ENCODE measurements at regions not wholly inside any gene's neighbourhood (a gene's known extent, or its start where the extent isn't known, plus 50 kb on each side); places are given as distances from the start of the nearest gene placed in this dataset.

DNA sequence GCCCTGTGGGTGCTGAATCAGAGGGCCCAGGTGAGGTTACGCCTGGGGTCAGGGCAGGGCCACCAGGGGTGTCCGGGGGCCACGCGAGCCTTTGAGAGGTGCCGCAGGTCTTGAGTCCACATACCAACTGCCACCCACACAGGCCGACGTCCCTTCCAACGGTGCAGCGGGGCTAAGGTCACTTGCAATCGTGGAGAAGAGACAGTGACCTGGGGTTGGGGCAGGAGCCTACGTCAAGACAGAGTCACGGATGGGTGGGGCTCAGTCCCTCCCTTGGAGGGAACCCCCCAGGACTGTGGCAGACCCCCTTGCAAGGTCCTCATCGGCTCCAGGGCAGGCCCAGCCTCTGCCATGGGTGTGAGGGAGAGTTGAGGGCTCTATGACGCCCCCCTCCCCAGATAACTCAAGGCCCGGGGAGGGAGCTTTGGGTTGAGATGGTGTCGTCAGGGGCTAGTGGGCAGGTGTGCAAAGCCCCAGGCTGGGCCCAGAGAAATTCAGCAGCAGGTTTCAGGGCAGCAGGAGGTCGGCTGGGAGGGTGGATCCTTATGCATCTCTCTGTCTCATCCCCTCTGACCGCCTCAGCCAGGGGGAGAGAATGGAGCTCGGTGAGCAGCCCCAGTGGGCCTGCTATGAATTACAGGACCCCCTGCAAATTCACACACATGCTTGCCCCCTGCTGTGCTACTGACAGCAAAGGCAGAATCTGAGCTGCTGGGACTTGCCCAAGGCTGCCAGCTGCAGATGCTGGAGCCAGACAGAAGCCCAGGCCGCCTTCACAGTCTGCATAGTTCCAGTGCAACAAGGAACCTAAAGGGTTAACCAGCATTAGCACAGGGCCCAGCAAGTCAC lies 60.0 kb downstream of the MYEOV start:
- peak overlapping the region; percentile 41 for H3K27ac Mint-ChIP-seq (ENCODE audit: unreplicated experiment)
- Histone ChIP-seq H3K27me3 (ENCODE audit: insufficient read depth, low read length) (no peaks in the 10 kb centered on the region), H3K4me2 (ENCODE audit: low read length) (peak overlapping the region; percentile 63), H2AFZ (ENCODE audit: low read depth, low read length) (no peak overlapping the region), H3K9ac (ENCODE audit: low read length) (peak overlapping the region; percentile 65), H3K27ac (ENCODE audit: low read depth, low read length) (peak overlapping the region; percentile 94), H3K79me2 (ENCODE audit: insufficient read depth, low read length) (no peaks in the 10 kb centered on the region), H3K4me1 (ENCODE audit: insufficient read depth, low read length) (peaks cover 41% of the 10 kb centered on the region), H3K9me3 (ENCODE audit: insufficient read depth, low read depth, low read length) (no peaks in the 10 kb centered on the region), H4K20me1 (ENCODE audit: insufficient read depth, low read length) (no peaks in the 10 kb centered on the region), H3K4me3 (ENCODE audit: insufficient read depth, low read depth, low read length) (no peak overlapping the region), H3K36me3 (ENCODE audit: insufficient read depth, low read length) (no peaks in the 10 kb centered on the region)
- H3K4me1 Mint-ChIP-seq (ENCODE audit: low read depth, unreplicated experiment), result peaks cover 25% of the 10 kb centered on the region
- no peak for FAIRE-seq
- H3K9me3 Mint-ChIP-seq (ENCODE audit: unreplicated experiment), result peaks cover 3% of the 10 kb centered on the region
- TF ChIP-seq, protein P1, sequence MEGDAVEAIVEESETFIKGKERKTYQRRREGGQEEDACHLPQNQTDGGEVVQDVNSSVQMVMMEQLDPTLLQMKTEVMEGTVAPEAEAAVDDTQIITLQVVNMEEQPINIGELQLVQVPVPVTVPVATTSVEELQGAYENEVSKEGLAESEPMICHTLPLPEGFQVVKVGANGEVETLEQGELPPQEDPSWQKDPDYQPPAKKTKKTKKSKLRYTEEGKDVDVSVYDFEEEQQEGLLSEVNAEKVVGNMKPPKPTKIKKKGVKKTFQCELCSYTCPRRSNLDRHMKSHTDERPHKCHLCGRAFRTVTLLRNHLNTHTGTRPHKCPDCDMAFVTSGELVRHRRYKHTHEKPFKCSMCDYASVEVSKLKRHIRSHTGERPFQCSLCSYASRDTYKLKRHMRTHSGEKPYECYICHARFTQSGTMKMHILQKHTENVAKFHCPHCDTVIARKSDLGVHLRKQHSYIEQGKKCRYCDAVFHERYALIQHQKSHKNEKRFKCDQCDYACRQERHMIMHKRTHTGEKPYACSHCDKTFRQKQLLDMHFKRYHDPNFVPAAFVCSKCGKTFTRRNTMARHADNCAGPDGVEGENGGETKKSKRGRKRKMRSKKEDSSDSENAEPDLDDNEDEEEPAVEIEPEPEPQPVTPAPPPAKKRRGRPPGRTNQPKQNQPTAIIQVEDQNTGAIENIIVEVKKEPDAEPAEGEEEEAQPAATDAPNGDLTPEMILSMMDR (IDR thresholded peaks at IDR 0.05; ENCODE audit: insufficient read depth, low read depth, low read length), result no peak
- no peak for TF ChIP-seq EZH2 (IDR thresholded peaks at IDR 0.05; ENCODE audit: insufficient read depth, low read length)
- H3K27me3 Mint-ChIP-seq (ENCODE audit: low read depth, unreplicated experiment), result peaks cover 18% of the 10 kb centered on the region
- H3K36me3 Mint-ChIP-seq (ENCODE audit: low read depth, unreplicated experiment), result no peaks in the 10 kb centered on the region
- H3K4me3 Mint-ChIP-seq (ENCODE audit: unreplicated experiment), result no peak overlapping the region
- no peak for DNase-seq (ENCODE audit: low read depth)

DNA sequence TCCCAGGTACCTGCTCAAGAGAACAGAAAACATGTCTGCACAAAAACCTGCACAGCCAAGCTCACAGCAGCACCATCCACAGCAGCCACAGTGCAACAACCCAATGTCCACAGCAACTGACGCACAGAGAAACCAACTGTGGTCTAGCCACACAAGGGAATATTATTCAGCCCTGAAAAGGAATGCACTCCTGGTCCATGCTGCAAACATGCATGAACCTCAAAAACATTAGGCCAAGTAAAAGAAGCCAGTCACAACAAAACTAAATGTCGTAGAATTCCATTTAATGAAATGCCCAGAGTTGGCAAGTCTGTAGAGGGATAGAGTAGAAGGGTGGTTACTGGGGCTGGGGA lies 60.6 kb downstream of the MYEOV start:
- no peaks in the 10 kb centered on the region for H4K20me1 ChIP-seq (ENCODE audit: insufficient read depth, low read length)
- Mint-ChIP-seq H3K27me3 (ENCODE audit: low read depth, unreplicated experiment) (peaks cover 18% of the 10 kb centered on the region), H3K27ac (ENCODE audit: unreplicated experiment) (no peak overlapping the region), H3K9me3 (ENCODE audit: unreplicated experiment) (peaks cover 5% of the 10 kb centered on the region), H3K36me3 (ENCODE audit: low read depth, unreplicated experiment) (no peaks in the 10 kb centered on the region), H3K4me3 (ENCODE audit: unreplicated experiment) (peak overlapping the region; percentile 34), H3K4me1 (ENCODE audit: low read depth, unreplicated experiment) (peaks cover 25% of the 10 kb centered on the region)
- H3K79me2 ChIP-seq (ENCODE audit: insufficient read depth, low read length), result no peaks in the 10 kb centered on the region
- no peak overlapping the region for H2AFZ ChIP-seq (ENCODE audit: low read depth, low read length)
- H3K4me3 ChIP-seq (ENCODE audit: insufficient read depth, low read depth, low read length), result no peak overlapping the region
- no peak for FAIRE-seq
- no peak overlapping the region for H3K27ac ChIP-seq (ENCODE audit: low read depth, low read length)
- H3K4me2 ChIP-seq (ENCODE audit: low read length), result no peak overlapping the region
- no peak for DNase-seq (ENCODE audit: low read depth)
- no peaks in the 10 kb centered on the region for H3K27me3 ChIP-seq (ENCODE audit: insufficient read depth, low read length)
- peaks cover 4% of the 10 kb centered on the region for H3K9me3 ChIP-seq (ENCODE audit: insufficient read depth, low read depth, low read length)
- H3K9ac ChIP-seq (ENCODE audit: low read length), result no peak overlapping the region
- H3K4me1 ChIP-seq (ENCODE audit: insufficient read depth, low read length), result peaks cover 41% of the 10 kb centered on the region
- TF ChIP-seq, protein P1 (IDR thresholded peaks at IDR 0.05; ENCODE audit: insufficient read depth, low read depth, low read length), result no peak
- no peak for TF ChIP-seq EZH2 (IDR thresholded peaks at IDR 0.05; ENCODE audit: insufficient read depth, low read length)
- no peaks in the 10 kb centered on the region for H3K36me3 ChIP-seq (ENCODE audit: insufficient read depth, low read length)

DNA sequence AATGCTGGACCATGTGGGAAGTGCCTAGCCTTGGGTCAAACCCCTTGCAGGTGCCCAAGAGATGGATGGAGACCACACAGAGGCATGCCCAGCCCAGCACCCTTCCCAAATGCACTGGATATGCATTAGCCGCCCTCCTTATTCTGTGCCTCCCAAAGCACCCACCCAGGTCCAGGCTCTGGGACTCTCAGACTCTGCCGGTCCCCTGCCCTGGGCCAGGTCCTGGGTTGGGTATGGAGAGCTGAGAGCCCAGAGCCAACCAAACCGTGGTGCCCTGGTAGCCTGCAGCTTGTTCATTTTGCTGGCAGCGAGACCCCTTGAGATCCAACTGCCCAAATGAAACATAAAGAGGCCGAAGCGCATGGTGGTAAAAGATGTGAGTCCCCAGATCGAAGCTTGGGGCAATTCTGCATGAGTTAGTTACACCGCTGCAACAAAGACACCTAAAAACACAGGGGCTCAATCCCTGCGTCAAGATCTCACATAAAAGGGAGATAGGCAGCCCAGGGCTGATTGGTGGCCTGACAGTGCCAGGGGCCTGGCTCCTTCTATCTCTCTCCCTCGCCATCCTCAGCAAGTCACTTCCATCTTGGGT lies 61.5 kb downstream of the MYEOV start:
- Histone ChIP-seq H3K4me3 (ENCODE audit: insufficient read depth, low read depth, low read length) (no peak overlapping the region), H3K4me1 (ENCODE audit: insufficient read depth, low read length) (peaks cover 41% of the 10 kb centered on the region), H2AFZ (ENCODE audit: low read depth, low read length) (no peak overlapping the region), H4K20me1 (ENCODE audit: insufficient read depth, low read length) (no peaks in the 10 kb centered on the region), H3K27ac (ENCODE audit: low read depth, low read length) (no peak overlapping the region), H3K4me2 (ENCODE audit: low read length) (no peak overlapping the region), H3K79me2 (ENCODE audit: insufficient read depth, low read length) (no peaks in the 10 kb centered on the region), H3K27me3 (ENCODE audit: insufficient read depth, low read length) (no peaks in the 10 kb centered on the region), H3K36me3 (ENCODE audit: insufficient read depth, low read length) (no peaks in the 10 kb centered on the region), H3K9ac (ENCODE audit: low read length) (no peak overlapping the region), H3K9me3 (ENCODE audit: insufficient read depth, low read depth, low read length) (peaks cover 9% of the 10 kb centered on the region)
- H3K9me3 Mint-ChIP-seq (ENCODE audit: unreplicated experiment), result peaks cover 12% of the 10 kb centered on the region
- H3K4me3 Mint-ChIP-seq (ENCODE audit: unreplicated experiment), result no peak overlapping the region
- H3K4me1 Mint-ChIP-seq (ENCODE audit: low read depth, unreplicated experiment), result peaks cover 25% of the 10 kb centered on the region
- no peaks in the 10 kb centered on the region for H3K36me3 Mint-ChIP-seq (ENCODE audit: low read depth, unreplicated experiment)
- DNase-seq (ENCODE audit: low read depth) (no peak), FAIRE-seq (no peak)
- no peak overlapping the region for H3K27ac Mint-ChIP-seq (ENCODE audit: unreplicated experiment)
- H3K27me3 Mint-ChIP-seq (ENCODE audit: low read depth, unreplicated experiment), result peaks cover 23% of the 10 kb centered on the region
- TF ChIP-seq, protein P1 (IDR thresholded peaks at IDR 0.05; ENCODE audit: insufficient read depth, low read depth, low read length), result no peak
- no peak for TF ChIP-seq EZH2 (IDR thresholded peaks at IDR 0.05; ENCODE audit: insufficient read depth, low read length)

All from astrocyte (in vitro differentiated cells and primary cell).